ENCODE measurements at regions not wholly inside any gene's neighbourhood (a gene's known extent, or its start where the extent isn't known, plus 50 kb on each side); places are given as distances from the start of the nearest gene placed in this dataset.
"Not testable (repeated sequence)": the region's sequence is repeated elsewhere in the genome, so short reads cannot be mapped to it uniquely, and the experiment has no call there.

DNA sequence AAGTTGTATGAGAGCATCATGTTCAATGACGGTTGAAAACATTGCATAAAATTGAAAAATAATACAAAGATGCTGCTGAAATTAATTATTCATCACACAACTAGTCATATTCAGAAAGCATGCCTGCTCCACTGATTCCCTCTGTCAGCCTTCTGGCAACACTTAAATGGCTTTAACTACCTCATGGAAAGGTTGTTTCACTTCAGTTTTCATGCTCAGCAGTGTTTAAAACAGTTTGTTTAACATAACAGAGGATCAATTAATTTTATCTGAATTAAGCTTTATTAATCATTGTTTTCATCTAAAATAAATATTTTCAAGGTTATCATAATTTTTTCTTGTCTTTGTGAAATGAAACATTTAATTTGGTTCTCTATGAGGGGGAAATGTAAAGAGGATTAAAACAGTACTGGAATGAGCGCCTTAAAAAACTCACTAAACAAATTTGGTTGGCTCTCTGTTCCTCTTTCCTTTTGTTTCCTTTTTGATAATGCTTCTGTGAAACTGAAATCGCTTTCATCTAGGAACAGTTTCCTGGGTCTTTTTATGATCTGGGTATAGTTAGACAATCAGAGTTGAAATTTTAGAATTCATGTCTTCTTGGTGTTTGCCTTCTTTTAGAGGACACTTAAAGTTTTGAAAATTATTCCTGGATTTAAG, 427.4 kb downstream of the SH2D4B start:
- H3K27me3 ChIP-seq (ENCODE audit: insufficient read depth, low read length) = no peaks in the 10 kb centered on the region
- H3K9ac ChIP-seq (ENCODE audit: low read length) = no peak overlapping the region
- H3K27ac ChIP-seq (ENCODE audit: low read depth, low read length, poor library complexity, severe bottlenecking) = no peak overlapping the region
- no peaks in the 10 kb centered on the region for H3F3A ChIP-seq (ENCODE audit: insufficient read depth, low read length)
- no peaks in the 10 kb centered on the region for H4K20me1 ChIP-seq (ENCODE audit: insufficient read depth, low read length)
- no peak overlapping the region for H3K4me2 ChIP-seq (ENCODE audit: low read length)
- no peaks in the 10 kb centered on the region for H3K9me3 ChIP-seq (ENCODE audit: low read length)
- no peak overlapping the region for H3K4me3 ChIP-seq (ENCODE audit: low read depth, low read length, poor library complexity, severe bottlenecking)
- no peaks in the 10 kb centered on the region for H3K79me2 ChIP-seq (ENCODE audit: insufficient read depth, low read length)
- no peaks in the 10 kb centered on the region for H3K4me1 ChIP-seq (ENCODE audit: insufficient read depth, low read length, severe bottlenecking)
- H2AFZ ChIP-seq (ENCODE audit: low read length) = no peak overlapping the region
- H3K9me2 ChIP-seq (ENCODE audit: low read depth, low read length) = no peaks in the 10 kb centered on the region
- no peaks in the 10 kb centered on the region for H3K36me3 ChIP-seq (ENCODE audit: insufficient read depth, low read length)
- TF ChIP-seq, protein P1, sequence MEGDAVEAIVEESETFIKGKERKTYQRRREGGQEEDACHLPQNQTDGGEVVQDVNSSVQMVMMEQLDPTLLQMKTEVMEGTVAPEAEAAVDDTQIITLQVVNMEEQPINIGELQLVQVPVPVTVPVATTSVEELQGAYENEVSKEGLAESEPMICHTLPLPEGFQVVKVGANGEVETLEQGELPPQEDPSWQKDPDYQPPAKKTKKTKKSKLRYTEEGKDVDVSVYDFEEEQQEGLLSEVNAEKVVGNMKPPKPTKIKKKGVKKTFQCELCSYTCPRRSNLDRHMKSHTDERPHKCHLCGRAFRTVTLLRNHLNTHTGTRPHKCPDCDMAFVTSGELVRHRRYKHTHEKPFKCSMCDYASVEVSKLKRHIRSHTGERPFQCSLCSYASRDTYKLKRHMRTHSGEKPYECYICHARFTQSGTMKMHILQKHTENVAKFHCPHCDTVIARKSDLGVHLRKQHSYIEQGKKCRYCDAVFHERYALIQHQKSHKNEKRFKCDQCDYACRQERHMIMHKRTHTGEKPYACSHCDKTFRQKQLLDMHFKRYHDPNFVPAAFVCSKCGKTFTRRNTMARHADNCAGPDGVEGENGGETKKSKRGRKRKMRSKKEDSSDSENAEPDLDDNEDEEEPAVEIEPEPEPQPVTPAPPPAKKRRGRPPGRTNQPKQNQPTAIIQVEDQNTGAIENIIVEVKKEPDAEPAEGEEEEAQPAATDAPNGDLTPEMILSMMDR (IDR thresholded peaks at IDR 0.05; ENCODE audit: low read length) = no peak
- no peak for TF ChIP-seq EZH2 (IDR thresholded peaks at IDR 0.05; ENCODE audit: borderline replicate concordance, low read length)

DNA sequence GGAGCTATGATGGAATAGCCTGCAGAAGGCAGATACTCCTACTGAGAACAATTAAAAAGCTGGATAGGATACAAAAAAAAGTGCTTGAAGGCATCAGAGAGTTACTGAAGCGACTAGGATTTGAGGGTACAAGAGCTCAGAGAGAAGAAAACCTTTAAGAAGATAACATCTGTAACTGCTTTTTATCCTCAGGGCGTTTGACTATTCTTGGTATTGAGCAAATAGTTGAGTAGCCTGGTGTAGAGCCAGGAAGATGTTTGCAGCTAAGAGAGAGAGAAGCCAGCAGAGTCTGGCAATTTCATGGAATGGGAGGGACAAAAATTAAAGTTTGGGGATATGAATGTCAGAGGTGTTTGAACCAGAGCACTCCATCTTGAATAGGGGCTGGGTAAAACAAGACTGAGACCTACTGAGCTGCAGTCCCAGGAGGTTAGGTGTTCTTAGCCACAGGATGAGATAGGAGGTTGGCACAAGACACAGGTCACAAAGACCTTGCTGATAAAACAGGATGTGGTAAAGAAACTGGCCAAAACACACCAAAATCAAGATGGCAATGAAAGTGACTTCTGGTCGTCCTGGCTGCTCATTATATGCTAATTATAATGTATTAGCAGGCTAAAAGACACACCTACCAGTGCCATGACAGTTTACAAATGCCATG, 428.8 kb downstream of the SH2D4B start:
- H3K27me3 ChIP-seq (ENCODE audit: insufficient read depth, low read length) = no peaks in the 10 kb centered on the region
- H3K4me2 ChIP-seq (ENCODE audit: low read length) = no peak overlapping the region
- no peaks in the 10 kb centered on the region for H3K4me1 ChIP-seq (ENCODE audit: insufficient read depth, low read length, severe bottlenecking)
- H3K9me3 ChIP-seq (ENCODE audit: low read length) = no peaks in the 10 kb centered on the region
- H3K9me2 ChIP-seq (ENCODE audit: low read depth, low read length) = no peaks in the 10 kb centered on the region
- H3K36me3 ChIP-seq (ENCODE audit: insufficient read depth, low read length) = no peaks in the 10 kb centered on the region
- H2AFZ ChIP-seq (ENCODE audit: low read length) = no peak overlapping the region
- no peak overlapping the region for H3K9ac ChIP-seq (ENCODE audit: low read length)
- no peak overlapping the region for H3K27ac ChIP-seq (ENCODE audit: low read depth, low read length, poor library complexity, severe bottlenecking)
- H3K79me2 ChIP-seq (ENCODE audit: insufficient read depth, low read length) = no peaks in the 10 kb centered on the region
- no peaks in the 10 kb centered on the region for H4K20me1 ChIP-seq (ENCODE audit: insufficient read depth, low read length)
- TF ChIP-seq, protein P1 (IDR thresholded peaks at IDR 0.05; ENCODE audit: low read length) = no peak
- no peak for TF ChIP-seq EZH2 (IDR thresholded peaks at IDR 0.05; ENCODE audit: borderline replicate concordance, low read length)
- no peaks in the 10 kb centered on the region for H3F3A ChIP-seq (ENCODE audit: insufficient read depth, low read length)
- no peak overlapping the region for H3K4me3 ChIP-seq (ENCODE audit: low read depth, low read length, poor library complexity, severe bottlenecking)

DNA sequence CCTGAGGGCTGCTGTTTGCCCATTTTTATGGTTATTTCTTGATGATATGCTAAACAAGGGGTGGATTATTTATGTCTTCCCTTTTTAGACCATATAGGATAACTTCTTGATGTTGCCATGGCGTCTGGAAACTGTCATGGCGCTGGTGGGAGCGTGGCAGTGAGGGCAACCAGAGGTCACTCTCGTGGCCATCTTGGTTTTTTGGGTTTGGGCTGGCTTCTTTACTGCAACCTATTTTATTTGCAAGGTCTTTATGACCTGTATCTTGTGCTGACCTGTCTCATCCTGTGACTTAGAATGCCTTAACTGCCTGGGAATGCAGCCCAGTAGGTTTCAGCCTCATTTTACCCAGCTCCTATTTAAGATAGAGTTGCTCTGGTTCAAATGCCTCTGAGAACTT, 429.7 kb downstream of the SH2D4B start:
- not testable (repeated sequence) for H3K9me3 ChIP-seq (ENCODE audit: low read length); H3K9me2 ChIP-seq (ENCODE audit: low read depth, low read length); H3K4me3 ChIP-seq (ENCODE audit: low read depth, low read length, poor library complexity, severe bottlenecking); H3K27me3 ChIP-seq (ENCODE audit: insufficient read depth, low read length); H3K79me2 ChIP-seq (ENCODE audit: insufficient read depth, low read length); H3K4me2 ChIP-seq (ENCODE audit: low read length); H4K20me1 ChIP-seq (ENCODE audit: insufficient read depth, low read length); H2AFZ ChIP-seq (ENCODE audit: low read length); H3F3A ChIP-seq (ENCODE audit: insufficient read depth, low read length); H3K9ac ChIP-seq (ENCODE audit: low read length); H3K36me3 ChIP-seq (ENCODE audit: insufficient read depth, low read length); H3K27ac ChIP-seq (ENCODE audit: low read depth, low read length, poor library complexity, severe bottlenecking); H3K4me1 ChIP-seq (ENCODE audit: insufficient read depth, low read length, severe bottlenecking)

DNA sequence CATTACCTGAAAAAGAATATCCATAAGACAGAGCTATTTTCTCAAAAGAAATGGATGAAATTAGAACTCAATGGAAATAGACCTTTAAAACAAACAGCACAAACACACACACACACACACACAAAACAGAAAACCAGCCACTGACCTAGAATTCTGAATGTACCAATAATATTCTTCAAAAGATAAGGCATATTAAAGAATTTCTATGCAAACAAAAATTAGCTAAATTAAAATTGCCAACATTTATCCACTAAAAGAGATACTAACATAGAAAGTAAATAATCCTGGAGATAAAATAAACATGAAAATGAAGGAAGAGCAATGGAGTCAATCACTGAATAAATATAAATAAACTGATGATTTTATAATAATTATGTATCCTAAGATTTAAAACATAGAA, 431.2 kb downstream of the SH2D4B start:
- TF ChIP-seq, protein P1 (IDR thresholded peaks at IDR 0.05; ENCODE audit: low read length) = no peak
- no peak for TF ChIP-seq EZH2 (IDR thresholded peaks at IDR 0.05; ENCODE audit: borderline replicate concordance, low read length)
- H3K27me3 ChIP-seq (ENCODE audit: insufficient read depth, low read length) = no peaks in the 10 kb centered on the region
- H3K36me3 ChIP-seq (ENCODE audit: insufficient read depth, low read length) = no peaks in the 10 kb centered on the region
- no peaks in the 10 kb centered on the region for H3K4me1 ChIP-seq (ENCODE audit: insufficient read depth, low read length, severe bottlenecking)
- no peaks in the 10 kb centered on the region for H3F3A ChIP-seq (ENCODE audit: insufficient read depth, low read length)
- H3K4me2 ChIP-seq (ENCODE audit: low read length) = no peak overlapping the region
- H3K9ac ChIP-seq (ENCODE audit: low read length) = no peak overlapping the region
- H2AFZ ChIP-seq (ENCODE audit: low read length) = no peak overlapping the region
- no peaks in the 10 kb centered on the region for H3K79me2 ChIP-seq (ENCODE audit: insufficient read depth, low read length)
- H3K4me3 ChIP-seq (ENCODE audit: low read depth, low read length, poor library complexity, severe bottlenecking) = no peak overlapping the region
- no peaks in the 10 kb centered on the region for H3K9me2 ChIP-seq (ENCODE audit: low read depth, low read length)
- H3K9me3 ChIP-seq (ENCODE audit: low read length) = no peaks in the 10 kb centered on the region
- H4K20me1 ChIP-seq (ENCODE audit: insufficient read depth, low read length) = no peaks in the 10 kb centered on the region
- no peak overlapping the region for H3K27ac ChIP-seq (ENCODE audit: low read depth, low read length, poor library complexity, severe bottlenecking)
